ENCODE measurements at regions not wholly inside any gene's neighbourhood (a gene's known extent, or its start where the extent isn't known, plus 50 kb on each side); places are given as distances from the start of the nearest gene placed in this dataset.

- TF ChIP-seq ZNF24 (tag by site-specific recombination; IDR thresholded peaks at IDR 0.05), result no peak
- no peak for TF ChIP-seq SP2 (tag by site-specific recombination; IDR thresholded peaks at IDR 0.05)
- no peak for TF ChIP-seq ZSCAN23 (tag by site-specific recombination; IDR thresholded peaks at IDR 0.05)
- no peak for TF ChIP-seq ZNF350 (tag by site-specific recombination; IDR thresholded peaks at IDR 0.05)
- no peak for TF ChIP-seq ZNF768 (tag by site-specific recombination; IDR thresholded peaks at IDR 0.05)
- no peak for TF ChIP-seq KLF7 (tag by site-specific recombination; IDR thresholded peaks at IDR 0.05; ENCODE audit: borderline replicate concordance)
- TF ChIP-seq ZNF16 (tag by site-specific recombination; IDR thresholded peaks at IDR 0.05; ENCODE audit: low read depth), result no peak
Observed at GRCh38 chr22:48578138-48579042, 1249.3 kb downstream of the BRD1 start (continued).

GRCh38 chr22:48577691-48578090 lies 1250.0 kb downstream of the BRD1 start:
- Histone ChIP-seq H3K4me3 (ENCODE audit: low read depth, low read length) (no peak overlapping the region), H3K36me3 (ENCODE audit: control insufficient read depth in 2 of 2, insufficient read depth in 1 of 2, low read length in 2 of 2) (no peaks in the 10 kb centered on the region; a peak in 1 of 3 replicates), H3K27ac (ENCODE audit: extremely low read depth, low read depth, low read length) (no peak overlapping the region), H3K9me3 (ENCODE audit: control insufficient read depth, insufficient read depth, low read depth, low read length) (no peaks in the 10 kb centered on the region), H3K4me1 (ENCODE audit: control insufficient read depth, insufficient read depth, low read length) (no peaks in the 10 kb centered on the region)
- POLR2A ChIA-PET, result no interaction called here
- TF ChIP-seq ZNF146 (tag by site-specific recombination; IDR thresholded peaks at IDR 0.05) (no peak), KLF9 (tag by site-specific recombination; IDR thresholded peaks at IDR 0.05; ENCODE audit: low read depth) (no peak), ZNF610 (tag by site-specific recombination; IDR thresholded peaks at IDR 0.05; ENCODE audit: borderline replicate concordance) (no peak), ZNF561 (tag by site-specific recombination; IDR thresholded peaks at IDR 0.05; ENCODE audit: borderline replicate concordance) (no peak), ZNF654 (tag by site-specific recombination; IDR thresholded peaks at IDR 0.05; ENCODE audit: low read depth) (no peak), CTCF (tag by site-specific recombination; IDR thresholded peaks at IDR 0.05) (no peak), ZNF112 (tag by site-specific recombination; IDR thresholded peaks at IDR 0.05) (no peak), HOXD13 (CRISPR knock-in tag; IDR thresholded peaks at IDR 0.05; ENCODE audit: borderline replicate concordance) (no peak), ZNF521 (tag by site-specific recombination; IDR thresholded peaks at IDR 0.05) (no peak), PRDM6 (tag by site-specific recombination; IDR thresholded peaks at IDR 0.05) (no peak)
- CTCF ChIA-PET, result no interaction called here

GRCh38 chr22:48577014-48577690 lies 1250.5 kb downstream of the BRD1 start:
- POLR2A ChIA-PET, result no interaction called here
- H3K4me3 ChIP-seq (ENCODE audit: low read depth, low read length), result no peak overlapping the region
- no peaks in the 10 kb centered on the region; a peak in 1 of 3 replicates for H3K36me3 ChIP-seq (ENCODE audit: control insufficient read depth in 2 of 2, insufficient read depth in 1 of 2, low read length in 2 of 2)
- H3K27ac ChIP-seq (ENCODE audit: extremely low read depth, low read depth, low read length), result no peak overlapping the region
- CTCF ChIA-PET, result interaction anchor here (0.5 to 0.6 kb wide), 2 partner anchors 70 to 676 kb away, joined by 3 to 4 read pairs; no protein-coding TSS in a partner anchor
- no peaks in the 10 kb centered on the region for H3K4me1 ChIP-seq (ENCODE audit: control insufficient read depth, insufficient read depth, low read length)
- no peaks in the 10 kb centered on the region for H3K9me3 ChIP-seq (ENCODE audit: control insufficient read depth, insufficient read depth, low read depth, low read length)
- TF ChIP-seq BCL6B (tag by site-specific recombination; IDR thresholded peaks at IDR 0.05), result no peak
- no peak for TF ChIP-seq ZNF18 (tag by site-specific recombination; IDR thresholded peaks at IDR 0.05)
- TF ChIP-seq RBAK (tag by site-specific recombination; IDR thresholded peaks at IDR 0.05), result no peak
- TF ChIP-seq OVOL3 (tag by site-specific recombination; IDR thresholded peaks at IDR 0.05), result no peak
- TF ChIP-seq ZEB2 (tag by site-specific recombination; IDR thresholded peaks at IDR 0.05), result no peak
- TF ChIP-seq ZNF214 (tag by site-specific recombination; IDR thresholded peaks at IDR 0.05; ENCODE audit: borderline replicate concordance), result no peak
- TF ChIP-seq SCRT2 (tag by site-specific recombination; IDR thresholded peaks at IDR 0.05), result no peak
- TF ChIP-seq SP3 (tag by site-specific recombination; IDR thresholded peaks at IDR 0.05), result no peak
- TF ChIP-seq ZNF529 (tag by site-specific recombination; IDR thresholded peaks at IDR 0.05; ENCODE audit: insufficient replicate concordance), result no peak
- no peak for TF ChIP-seq ZNF19 (tag by site-specific recombination; IDR thresholded peaks at IDR 0.05; ENCODE audit: low read depth)
